Stimulated activated CD4-positive, alpha-beta T cell treated with anti-CD3 and anti-CD28 coated beads, TNF-alpha, amount 100 ng/mL, for 48 hours (primary cell): ENCODE measurements at regions not wholly inside any gene's neighbourhood (a gene's known extent, or its start where the extent isn't known, plus 50 kb on each side); places are given as distances from the start of the nearest gene placed in this dataset.
"Not testable (repeated sequence)": the region's sequence is repeated elsewhere in the genome, so short reads cannot be mapped to it uniquely, and the experiment has no call there.

Source experiments
- DNase-seq, 3 donors: peaks; one replicate each; pipeline ENCODE4 v3.0.0-alpha.2; 2020; ENCODE audit warnings: low read depth in 3 of 3

DNA sequence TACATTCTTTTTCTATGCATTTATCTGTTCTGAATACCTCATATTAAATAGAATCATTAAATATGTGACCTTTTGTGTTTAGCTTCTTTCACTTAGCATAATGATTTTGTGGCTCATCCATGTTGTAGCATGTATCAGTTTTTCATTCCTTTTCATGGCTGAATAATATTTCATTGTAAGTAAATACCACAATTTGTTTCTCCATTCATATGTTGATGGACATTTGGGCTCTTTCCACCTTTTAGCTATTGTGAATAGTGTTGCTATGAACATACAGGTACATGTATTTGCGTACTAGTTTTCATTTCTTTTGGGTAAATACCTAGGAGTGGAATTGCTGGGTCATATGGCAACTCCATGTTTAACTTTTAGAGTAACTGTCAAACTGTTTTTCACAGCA is 85.1 kb downstream of the GNL3L start:
- DNase-seq: no peak

- DNase-seq: no peak
Measured at GRCh38 chrX:54633641-54634040, 103.6 kb downstream of the GNL3L start.

DNA sequence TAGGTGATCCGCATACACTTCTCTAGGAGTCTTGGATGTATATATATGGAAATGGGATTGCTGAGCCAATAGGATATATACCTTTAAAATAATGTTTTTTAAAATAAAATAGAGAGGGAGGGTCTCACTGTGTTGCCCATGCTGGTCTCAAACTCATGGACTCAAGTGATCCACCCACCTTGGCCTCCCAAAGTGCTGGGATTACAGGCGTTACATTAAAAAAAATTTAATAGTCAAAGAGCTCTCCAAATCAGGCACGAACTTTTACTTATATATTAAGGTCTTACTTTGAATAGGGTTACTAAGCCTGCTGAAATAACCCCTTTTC is 109.0 kb downstream of the GNL3L start:
- no peak for DNase-seq

DNA sequence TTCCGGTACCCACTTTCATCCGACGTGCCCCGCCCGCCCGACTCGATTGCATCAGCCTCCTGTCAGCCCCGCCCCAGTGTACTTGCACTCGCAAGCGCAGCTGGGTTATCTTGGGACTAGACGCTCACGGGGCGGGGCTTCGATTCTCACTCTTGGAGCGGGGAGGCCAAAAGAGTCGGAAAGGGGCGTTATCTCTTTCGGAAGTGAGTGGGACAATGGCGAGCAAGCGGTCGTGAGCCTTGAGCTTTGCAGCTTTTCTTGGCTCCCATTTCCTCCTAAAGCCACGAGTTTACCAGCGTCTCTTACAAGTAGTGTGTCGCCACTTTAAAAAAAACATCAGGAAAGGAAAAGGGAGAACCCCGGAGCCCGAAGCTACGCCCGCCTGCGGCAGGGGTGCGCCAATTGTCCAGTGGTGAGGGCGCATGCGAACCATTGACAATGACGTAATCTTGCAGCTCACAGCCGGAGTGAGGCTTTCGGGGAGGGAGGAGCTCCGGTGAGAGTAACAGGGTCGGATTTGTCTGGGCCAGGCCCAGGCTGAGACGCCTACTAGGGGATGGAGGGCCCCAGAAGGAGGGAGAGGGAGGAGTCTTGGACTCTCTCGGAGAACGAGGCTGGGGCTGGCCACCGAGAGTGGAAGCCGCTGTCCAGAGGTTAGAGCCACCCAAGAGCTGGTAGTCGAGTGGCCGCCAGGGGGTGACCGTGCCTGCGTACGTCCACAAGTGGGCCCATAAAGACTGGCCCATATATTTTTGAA is 109.5 kb downstream of the GNL3L start:
- peak; percentile 80 to 90 (median 89) for DNase-seq

DNA sequence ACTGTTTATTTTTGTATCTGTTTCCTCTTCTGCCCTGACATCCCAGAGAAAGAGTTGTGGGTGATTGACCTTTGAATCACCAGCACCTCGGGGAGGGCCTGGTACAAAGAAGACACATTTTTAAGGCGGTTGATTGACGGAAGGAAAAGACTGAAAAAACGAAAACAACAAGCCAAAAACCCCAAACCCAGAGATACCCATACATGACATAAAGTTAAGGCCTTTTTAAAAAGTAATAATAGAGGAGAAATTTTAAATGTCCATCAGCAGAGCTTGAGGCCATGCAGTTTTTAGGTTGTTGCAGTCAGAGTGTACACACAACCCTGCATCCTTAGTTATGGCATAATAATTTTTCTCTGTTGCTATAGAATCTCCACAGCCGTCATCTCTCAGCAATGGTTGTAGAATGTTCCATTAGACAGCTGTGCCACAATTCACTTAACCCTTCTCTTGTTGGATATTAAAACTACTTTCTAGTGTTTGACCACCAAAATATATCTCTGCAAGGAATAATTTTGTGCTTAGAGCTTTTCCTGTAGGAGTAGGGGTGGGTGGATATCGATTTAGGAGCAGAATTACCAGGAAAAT is 110.2 kb downstream of the GNL3L start:
- no peak for DNase-seq

DNA sequence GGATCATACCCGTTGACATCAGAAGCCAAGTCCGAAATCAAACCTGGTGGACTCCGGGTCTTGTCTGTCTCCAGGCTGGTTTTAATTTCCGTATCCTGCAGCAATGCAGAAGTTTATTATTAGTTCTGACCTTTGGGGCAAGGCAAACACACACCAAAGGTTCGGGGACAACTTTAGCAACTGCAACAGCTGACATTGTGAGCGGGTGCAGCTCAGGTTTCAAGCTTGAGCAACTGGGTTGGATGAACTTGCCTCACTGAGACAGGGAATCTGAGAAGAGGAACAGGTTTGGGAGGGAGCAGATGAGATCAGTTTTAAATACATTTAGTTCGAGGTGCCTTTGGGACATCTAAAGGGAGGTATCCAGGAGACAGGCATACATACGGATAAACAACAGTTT is 110.7 kb downstream of the GNL3L start:
- DNase-seq: no peak

- no peak for DNase-seq
Measured at GRCh38 chrX:54641530-54641929, 111.5 kb downstream of the GNL3L start.

GRCh38 chrX:54647607-54648006 is 117.6 kb downstream of the GNL3L start:
- DNase-seq: not testable (repeated sequence)

DNA sequence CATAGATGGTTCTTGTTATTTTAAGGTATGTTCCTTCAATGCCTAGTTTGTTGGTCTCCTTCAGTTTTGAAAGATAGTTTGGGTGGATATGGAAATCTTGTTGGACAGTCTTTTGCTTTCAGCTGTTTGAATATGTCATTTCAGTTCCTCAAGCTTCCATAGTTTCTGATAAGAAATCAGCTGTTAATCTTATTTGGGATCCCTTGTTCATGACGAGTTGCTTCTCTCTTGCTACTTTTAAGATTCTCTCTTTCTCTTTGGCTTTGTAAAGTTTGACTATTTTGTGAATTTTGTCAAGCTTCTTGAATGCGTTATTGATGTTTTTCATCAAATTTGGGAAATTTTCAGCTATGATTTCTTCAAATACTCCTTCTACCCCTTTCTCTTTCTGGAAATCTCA is 129.5 kb downstream of the GNL3L start:
- no peak for DNase-seq

DNA sequence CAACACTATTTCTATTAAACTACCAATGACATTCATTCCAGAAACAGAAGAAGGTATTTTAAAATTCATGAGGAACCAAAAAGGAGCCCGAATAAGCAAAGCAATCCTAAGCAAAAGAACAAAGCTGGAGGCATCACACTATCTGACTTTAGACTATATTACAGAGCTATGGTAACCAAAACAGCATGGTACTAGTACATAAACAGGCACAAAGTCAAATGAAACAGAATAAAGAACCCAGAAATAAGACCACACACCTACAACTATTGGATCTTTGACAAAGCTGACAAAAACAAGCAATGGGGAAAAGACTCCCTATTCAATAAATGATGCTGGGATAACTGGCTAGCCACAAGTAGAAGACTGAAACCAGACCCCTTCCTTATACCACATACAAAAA is 122.3 kb downstream of the ITIH6 start:
- DNase-seq: no peak

DNA sequence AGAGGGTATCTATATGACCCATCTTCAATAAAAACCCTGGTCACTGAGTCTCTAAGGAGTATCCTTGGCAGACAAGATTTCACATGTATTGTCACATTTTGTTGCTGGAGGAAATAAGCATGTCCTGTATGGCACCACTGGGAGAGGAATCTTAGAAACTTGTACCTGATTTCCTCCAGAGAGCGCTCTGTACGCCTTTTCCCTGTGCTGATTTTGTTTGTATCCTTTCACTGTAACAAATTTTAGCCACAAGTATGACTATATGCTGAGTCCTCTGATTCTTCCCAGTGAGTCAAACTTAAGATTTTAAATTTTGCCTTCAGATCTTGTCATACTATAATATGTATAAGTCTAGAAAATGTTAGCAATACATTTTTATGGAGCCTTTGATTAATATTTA is 102.8 kb downstream of the ITIH6 start:
- no peak for DNase-seq

GRCh38 chrX:54695816-54696487 is 102.1 kb downstream of the ITIH6 start:
- no peak for DNase-seq
